ENCODE measurements at regions not wholly inside any gene's neighbourhood (a gene's known extent, or its start where the extent isn't known, plus 50 kb on each side); places are given as distances from the start of the nearest gene placed in this dataset.
A peak's percentile ranks its signal among the peaks of the same experiment; 100 is the strongest.

DNA sequence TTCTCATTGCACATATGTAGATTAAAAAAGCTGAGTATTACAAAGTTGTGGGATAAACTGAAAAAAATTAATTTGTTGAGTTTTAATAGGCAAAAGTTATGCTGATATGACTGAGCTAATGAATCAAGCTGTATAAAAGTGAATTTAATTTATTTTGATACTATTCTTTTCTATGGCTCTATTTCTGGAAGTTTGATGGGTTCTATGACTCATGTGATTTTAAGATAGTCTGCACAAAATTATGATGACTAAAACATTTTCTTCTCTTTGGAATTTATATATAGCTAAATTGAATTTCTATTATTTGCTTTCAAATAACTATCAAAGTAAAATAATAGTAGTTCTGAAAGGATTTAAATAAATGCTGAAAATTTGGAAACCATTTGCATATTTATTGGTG, 71.0 kb upstream of the MMADHC start:
- DNase-seq (ENCODE audit: low read depth, low spot score), result no peak
- Mint-ChIP-seq H3K27ac (ENCODE audit: unreplicated experiment) (no peak overlapping the region), H3K4me1 (peaks cover 7% of the 10 kb centered on the region), H3K36me3 (ENCODE audit: low read depth) (no peaks in the 10 kb centered on the region), H3K4me3 (no peak overlapping the region), H3K9me3 (peaks cover 13% of the 10 kb centered on the region), H3K27me3 (ENCODE audit: low read depth) (no peaks in the 10 kb centered on the region)
- TF ChIP-seq CTCF (conservative IDR thresholded peaks at IDR 0.05), result no peak

GRCh38 chr2:149657401-149658040, 69.9 kb upstream of the MMADHC start:
- Mint-ChIP-seq H3K9me3 (peaks cover 13% of the 10 kb centered on the region), H3K27ac (ENCODE audit: unreplicated experiment) (no peak overlapping the region), H3K4me3 (no peak overlapping the region), H3K4me1 (peaks cover 7% of the 10 kb centered on the region), H3K36me3 (ENCODE audit: low read depth) (no peaks in the 10 kb centered on the region), H3K27me3 (ENCODE audit: low read depth) (no peaks in the 10 kb centered on the region)
- no peak for DNase-seq (ENCODE audit: low read depth, low spot score)
- TF ChIP-seq CTCF (conservative IDR thresholded peaks at IDR 0.05), result no peak

DNA sequence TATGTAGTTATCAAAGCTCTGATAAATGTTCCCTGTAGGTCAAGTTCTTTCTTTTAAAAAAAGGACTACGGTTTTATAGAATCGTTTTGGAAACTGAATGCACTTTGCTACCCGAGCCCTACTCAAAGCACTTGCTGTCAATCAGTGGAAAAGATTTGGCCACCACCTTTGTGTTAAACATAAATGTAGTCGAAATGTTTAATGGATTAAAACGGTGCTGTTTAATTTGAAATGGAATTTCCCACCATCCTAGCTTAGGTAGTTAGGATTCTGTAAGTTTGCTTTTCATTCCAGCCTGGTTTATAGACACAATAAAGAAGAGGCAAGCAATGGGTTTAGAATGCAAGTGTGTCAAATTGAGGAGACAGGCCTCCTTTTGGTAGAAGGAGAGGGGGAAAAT, 69.4 kb upstream of the MMADHC start:
- TF ChIP-seq CTCF (conservative IDR thresholded peaks at IDR 0.05), result no peak
- Mint-ChIP-seq H3K27ac (ENCODE audit: unreplicated experiment) (peak overlapping the region; percentile 32), H3K27me3 (ENCODE audit: low read depth) (no peaks in the 10 kb centered on the region), H3K9me3 (peaks cover 13% of the 10 kb centered on the region), H3K36me3 (ENCODE audit: low read depth) (no peaks in the 10 kb centered on the region), H3K4me1 (peaks cover 7% of the 10 kb centered on the region), H3K4me3 (no peak overlapping the region)
- DNase-seq (ENCODE audit: low read depth, low spot score), result no peak

DNA sequence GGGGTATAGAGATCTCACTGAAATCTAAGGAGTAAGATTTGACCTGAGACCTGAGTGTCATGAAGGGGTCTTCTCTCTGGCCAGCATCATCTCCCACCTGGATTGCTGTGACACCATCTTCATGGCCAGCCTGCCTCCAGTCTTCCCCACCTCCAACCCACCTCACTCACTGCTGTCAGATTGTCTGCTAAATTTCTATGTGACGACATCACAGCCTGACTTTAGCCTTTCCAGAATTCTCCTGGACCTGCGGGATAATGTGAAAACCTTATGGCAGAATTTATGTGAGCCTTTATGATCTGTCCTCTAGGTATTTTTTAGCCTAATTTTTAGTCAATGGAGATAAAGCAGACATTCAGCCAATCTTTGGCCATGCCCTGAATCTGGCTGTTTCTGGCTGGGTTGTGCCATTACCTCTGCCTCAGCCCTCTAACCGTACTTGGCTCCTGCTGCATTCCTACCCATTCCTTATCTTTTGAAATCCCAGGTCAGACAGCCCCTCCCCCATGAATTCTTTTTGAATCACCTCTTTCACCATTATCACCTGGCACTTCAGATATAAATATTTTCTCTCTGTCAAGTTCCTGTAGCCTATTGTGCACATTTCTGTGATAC, 66.4 kb upstream of the MMADHC start:
- Mint-ChIP-seq H3K9me3 (peaks cover 12% of the 10 kb centered on the region), H3K4me3 (no peak overlapping the region), H3K27me3 (ENCODE audit: low read depth) (no peaks in the 10 kb centered on the region), H3K27ac (ENCODE audit: unreplicated experiment) (no peak overlapping the region), H3K4me1 (peaks cover 7% of the 10 kb centered on the region), H3K36me3 (ENCODE audit: low read depth) (peaks cover 3% of the 10 kb centered on the region)
- DNase-seq (ENCODE audit: low read depth, low spot score), result no peak
- TF ChIP-seq CTCF (conservative IDR thresholded peaks at IDR 0.05), result no peak

GRCh38 chr2:149652926-149653325, 65.4 kb upstream of the MMADHC start:
- Mint-ChIP-seq H3K9me3 (peaks cover 12% of the 10 kb centered on the region), H3K4me1 (peaks cover 7% of the 10 kb centered on the region), H3K27ac (ENCODE audit: unreplicated experiment) (no peak overlapping the region), H3K4me3 (no peak overlapping the region), H3K36me3 (ENCODE audit: low read depth) (peaks cover 3% of the 10 kb centered on the region), H3K27me3 (ENCODE audit: low read depth) (no peaks in the 10 kb centered on the region)
- no peak for DNase-seq (ENCODE audit: low read depth, low spot score)
- TF ChIP-seq CTCF (conservative IDR thresholded peaks at IDR 0.05), result no peak
